ENCODE measurements at regions not wholly inside any gene's neighbourhood (a gene's known extent, or its start where the extent isn't known, plus 50 kb on each side); places are given as distances from the start of the nearest gene placed in this dataset.

DNA sequence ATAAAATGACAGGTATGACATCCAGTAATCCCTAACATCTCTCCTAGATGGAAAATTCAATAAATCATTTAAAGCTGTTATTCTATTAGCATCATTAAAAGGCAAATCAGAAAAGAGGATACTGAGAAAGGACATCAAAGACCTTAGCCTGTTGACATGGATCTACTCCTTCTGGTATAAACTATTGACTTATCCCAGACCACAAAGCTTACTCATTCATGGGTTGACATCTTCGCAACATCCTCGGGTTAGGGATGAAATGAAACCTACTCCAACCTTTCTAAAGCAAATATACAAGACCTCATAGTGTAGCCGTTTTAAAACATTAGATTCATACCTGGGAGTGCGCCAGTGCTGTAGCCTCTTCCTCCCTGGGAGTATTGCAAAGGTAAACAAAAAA, 191.5 kb upstream of the BTG1 start:
- no peaks in the 10 kb centered on the region for H3K79me2 ChIP-seq (ENCODE audit: low read depth)
- H4K20me1 ChIP-seq (ENCODE audit: insufficient read depth) = no peaks in the 10 kb centered on the region
- H3K9me2 ChIP-seq (ENCODE audit: insufficient read depth) = no peaks in the 10 kb centered on the region; the same call in 1 of the 2 replicates
- ChIA-PET POLR2A (ENCODE audit: unreplicated experiment) (interaction anchor here (0.7 kb wide), 1 partner anchor 199 kb away, joined by 4 read pairs; no protein-coding TSS in a partner anchor), CTCF (no interaction called here)
- peaks cover 5% of the 10 kb centered on the region; the same call in 1 of the 2 replicates for H3K9me3 ChIP-seq (ENCODE audit: insufficient read depth, low read depth)
- H2AFZ ChIP-seq = no peak overlapping the region
- H3F3A ChIP-seq (ENCODE audit: insufficient read depth, low read depth) = no peaks in the 10 kb centered on the region
- intact Hi-C loops (cut with micrococcal nuclease; ENCODE audit: unreplicated experiment) = no loop called here
- no peak for DNase-seq
- no peak overlapping the region for H3K27ac ChIP-seq
- H3K36me3 ChIP-seq (ENCODE audit: low read depth) = no peaks in the 10 kb centered on the region
- 0 out of 2 replicates have a peak, but pooled peaks cover 7% of the 10 kb centered on the region for H3K4me1 ChIP-seq (replicated peaks; ENCODE audit: insufficient read depth)
- TF ChIP-seq CTCF (conservative IDR thresholded peaks at IDR 0.05) = no peak
- no peak for TF ChIP-seq EZH2 (IDR thresholded peaks at IDR 0.05; ENCODE audit: low read depth)
- H3K4me2 ChIP-seq = no peak overlapping the region
- no TSS peak for BruUV-seq (replicated peaks)
- H3K4me3 ChIP-seq = no peak overlapping the region
- no peaks in the 10 kb centered on the region for H3K27me3 ChIP-seq (ENCODE audit: insufficient read depth, low read depth)

DNA sequence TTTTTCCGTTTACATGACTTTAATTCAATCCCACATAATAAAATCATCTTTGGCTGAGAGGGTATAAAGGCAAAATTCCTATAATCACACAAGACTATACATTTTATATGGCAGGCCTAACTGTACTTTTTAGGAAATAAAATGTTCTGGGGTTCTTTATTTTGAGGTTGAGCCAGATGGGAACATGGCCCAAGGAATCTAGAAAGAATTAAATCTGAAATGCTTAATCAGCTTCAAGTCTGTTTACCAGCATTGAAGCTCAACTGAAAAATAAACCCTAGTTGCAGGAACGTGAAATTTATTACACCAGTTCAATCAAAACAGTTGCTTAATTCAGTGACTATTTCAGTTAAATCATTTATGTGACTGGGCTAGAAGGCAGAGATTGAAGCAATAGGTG, 191.0 kb upstream of the BTG1 start:
- H3K4me2 ChIP-seq = no peak overlapping the region
- CTCF ChIA-PET = no interaction called here
- peaks cover 5% of the 10 kb centered on the region; the same call in 1 of the 2 replicates for H3K9me3 ChIP-seq (ENCODE audit: insufficient read depth, low read depth)
- H3K4me3 ChIP-seq = no peak overlapping the region
- H3K36me3 ChIP-seq (ENCODE audit: low read depth) = no peaks in the 10 kb centered on the region
- no peaks in the 10 kb centered on the region for H3F3A ChIP-seq (ENCODE audit: insufficient read depth, low read depth)
- H3K4me1 ChIP-seq (replicated peaks; ENCODE audit: insufficient read depth) = 0 out of 2 replicates have a peak, but pooled peaks cover 7% of the 10 kb centered on the region
- no peaks in the 10 kb centered on the region for H4K20me1 ChIP-seq (ENCODE audit: insufficient read depth)
- no peak overlapping the region for H2AFZ ChIP-seq
- no peak overlapping the region for H3K27ac ChIP-seq
- H3K27me3 ChIP-seq (ENCODE audit: insufficient read depth, low read depth) = no peaks in the 10 kb centered on the region
- no peaks in the 10 kb centered on the region for H3K79me2 ChIP-seq (ENCODE audit: low read depth)
- TF ChIP-seq CTCF (conservative IDR thresholded peaks at IDR 0.05) (no peak), EZH2 (IDR thresholded peaks at IDR 0.05; ENCODE audit: low read depth) (no peak)
- H3K9me2 ChIP-seq (ENCODE audit: insufficient read depth) = no peaks in the 10 kb centered on the region; the same call in 1 of the 2 replicates
- intact Hi-C loops (cut with micrococcal nuclease; ENCODE audit: unreplicated experiment) = no loop called here
- POLR2A ChIA-PET (ENCODE audit: unreplicated experiment) = interaction anchor here (0.7 kb wide), 1 partner anchor 198 kb away, joined by 4 read pairs; no protein-coding TSS in a partner anchor
- DNase-seq = no peak
- BruUV-seq (replicated peaks) = no TSS peak

GRCh38 chr12:92335831-92336230, 190.2 kb upstream of the BTG1 start:
- no peak overlapping the region for H3K27ac ChIP-seq
- 0 out of 2 replicates have a peak, but pooled peaks cover 7% of the 10 kb centered on the region for H3K4me1 ChIP-seq (replicated peaks; ENCODE audit: insufficient read depth)
- ChIA-PET CTCF (no interaction called here), POLR2A (ENCODE audit: unreplicated experiment) (no interaction called here)
- no peaks in the 10 kb centered on the region for H3K27me3 ChIP-seq (ENCODE audit: insufficient read depth, low read depth)
- TF ChIP-seq CTCF (conservative IDR thresholded peaks at IDR 0.05) (no peak), EZH2 (IDR thresholded peaks at IDR 0.05; ENCODE audit: low read depth) (no peak)
- H3K79me2 ChIP-seq (ENCODE audit: low read depth) = no peaks in the 10 kb centered on the region
- no peaks in the 10 kb centered on the region; the same call in 1 of the 2 replicates for H3K9me2 ChIP-seq (ENCODE audit: insufficient read depth)
- no peaks in the 10 kb centered on the region for H3F3A ChIP-seq (ENCODE audit: insufficient read depth, low read depth)
- no peak for DNase-seq
- no peak overlapping the region for H3K4me3 ChIP-seq
- no peak overlapping the region for H3K4me2 ChIP-seq
- no peaks in the 10 kb centered on the region for H4K20me1 ChIP-seq (ENCODE audit: insufficient read depth)
- H2AFZ ChIP-seq = no peak overlapping the region
- intact Hi-C loops (cut with micrococcal nuclease; ENCODE audit: unreplicated experiment) = no loop called here
- BruUV-seq (replicated peaks) = no TSS peak
- no peaks in the 10 kb centered on the region for H3K36me3 ChIP-seq (ENCODE audit: low read depth)
- H3K9me3 ChIP-seq (ENCODE audit: insufficient read depth, low read depth) = peaks cover 5% of the 10 kb centered on the region; the same call in 1 of the 2 replicates
